Fibroblast of lung (primary cell): ENCODE measurements at regions not wholly inside any gene's neighbourhood (a gene's known extent, or its start where the extent isn't known, plus 50 kb on each side); places are given as distances from the start of the nearest gene placed in this dataset.

Source experiments
- DNase-seq, 2 donors: peaks; one replicate each; pipeline versions ENCODE4 v3.0.0 to v3.0.0-alpha.2; 2010; ENCODE audit warnings: low read depth in 2 of 2
- H2AFZ ChIP-seq: 2 replicates; pipeline ENCODE4 v1.5.1; 2012; ENCODE audit warnings: low read length, control low read depth, inconsistent platforms
- H3K27ac ChIP-seq: 2 replicates; pipeline ENCODE4 v1.5.1; 2011; ENCODE audit warnings: low read length, control low read depth; ENCODE audit not compliant: insufficient read depth
- H3K27me3 ChIP-seq: 2 replicates; pipeline ENCODE4 v1.5.1; 2011; ENCODE audit warnings: mild to moderate bottlenecking, low read length; ENCODE audit not compliant: control insufficient read depth, insufficient read depth
- H3K36me3 ChIP-seq: 2 replicates; pipeline ENCODE4 v1.5.1; 2011; ENCODE audit warnings: low read length; ENCODE audit not compliant: control insufficient read depth, insufficient read depth
- H3K4me1 ChIP-seq: 2 replicates; pipeline ENCODE4 v1.5.1; 2011; ENCODE audit warnings: low read length; ENCODE audit not compliant: control insufficient read depth, insufficient read depth; ENCODE audit errors: extremely low read depth
- H3K4me2 ChIP-seq: 2 replicates; pipeline ENCODE4 v1.5.1; 2011; ENCODE audit warnings: low read length, control low read depth; ENCODE audit not compliant: insufficient read depth; ENCODE audit errors: extremely low read depth
- H3K4me3 ChIP-seq, 4 experiments: fragments of 200-600 bp in 1 of 4; sonication (generic) in 1 of 4; replicated peaks in 1 of 4; 2 replicates each; pipeline ENCODE4 v1.5.1; 2011 to 2016; ENCODE audit warnings: low read length in 4 of 4, low read depth in 3 of 4, mild to moderate bottlenecking in 3 of 4, control low read depth in 2 of 4, inconsistent platforms in 1 of 4, mixed read lengths in 1 of 4; ENCODE audit not compliant: insufficient read depth in 1 of 4; ENCODE audit errors: control extremely low read depth in 1 of 4
- H3K79me2 ChIP-seq: 2 replicates; pipeline ENCODE4 v1.5.1; 2012; ENCODE audit warnings: mild to moderate bottlenecking, low read length, inconsistent platforms; ENCODE audit not compliant: control insufficient read depth, insufficient read depth
- H3K9ac ChIP-seq: 2 replicates; pipeline ENCODE4 v1.5.1; 2011; ENCODE audit warnings: mild to moderate bottlenecking, low read length, control low read depth; ENCODE audit not compliant: insufficient read depth
- H3K9me3 ChIP-seq: 2 replicates; pipeline ENCODE4 v1.5.1; 2012; ENCODE audit warnings: low read depth, low read length; ENCODE audit not compliant: control insufficient read depth, insufficient read depth
- H4K20me1 ChIP-seq: 2 replicates; pipeline ENCODE4 v1.5.1; 2011; ENCODE audit warnings: low read length; ENCODE audit not compliant: control insufficient read depth, insufficient read depth; ENCODE audit errors: extremely low read depth
- CTCF ChIP-seq, 2 donors: IDR thresholded peaks in 1 of 2; conservative IDR thresholded peaks in 1 of 2; 1 replicate in 1 of 2; 2 replicates in 1 of 2; pipeline ENCODE4 v1.5.1; 2011 to 2012; ENCODE audit warnings: low read length in 2 of 2, control low read depth in 1 of 2, inconsistent platforms in 1 of 2, low read depth in 1 of 2, mild to moderate bottlenecking in 1 of 2
- EZH2 ChIP-seq: IDR thresholded peaks from 2 replicates; pipeline ENCODE4 v1.5.1; 2012; ENCODE audit warnings: low read length, control low read depth, mild to moderate bottlenecking; ENCODE audit errors: missing control alignments

- Histone ChIP-seq H3K36me3 (no peaks in the 10 kb centered on the region), H3K9me3 (no peaks in the 10 kb centered on the region), H3K79me2 (no peaks in the 10 kb centered on the region), H3K4me3 (no peak overlapping the region), H3K4me1 (no peaks in the 10 kb centered on the region), H2AFZ (no peak overlapping the region), H3K27me3 (no peaks in the 10 kb centered on the region), H3K27ac (no peak overlapping the region), H4K20me1 (no peaks in the 10 kb centered on the region), H3K9ac (no peak overlapping the region), H3K4me2 (no peak overlapping the region)
- DNase-seq = no peak
- no peak for TF ChIP-seq CTCF (conservative IDR thresholded peaks at IDR 0.05 in 1 of 2, IDR thresholded peaks at IDR 0.05 in 1 of 2; ENCODE audit: low read depth in 1 of 2, low read length in 2 of 2)
- no peak for TF ChIP-seq EZH2
Measured at GRCh38 chrX:67917421-67918010, 373.7 kb downstream of the AR start.

DNA sequence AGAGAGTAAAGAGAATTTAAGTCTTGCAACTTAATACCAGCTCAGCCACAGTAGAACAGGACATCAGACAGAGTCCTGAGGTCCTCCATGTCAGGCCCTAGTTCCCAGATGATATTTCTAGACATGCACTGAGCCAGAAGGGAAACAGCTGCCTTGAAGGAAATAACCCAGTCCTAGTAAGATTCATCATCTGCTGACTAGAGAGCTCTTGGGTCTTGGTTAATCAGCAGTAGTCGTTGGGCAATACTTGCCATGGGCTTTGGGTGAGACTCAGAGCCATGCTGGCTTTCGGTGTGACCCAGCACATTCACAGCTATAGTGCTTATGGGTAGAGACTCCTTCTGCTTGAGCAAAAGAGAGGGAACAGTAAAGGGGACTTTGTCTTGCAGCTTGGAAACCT lies 379.1 kb downstream of the AR start:
- Histone ChIP-seq H3K27me3 (no peaks in the 10 kb centered on the region), H3K36me3 (no peaks in the 10 kb centered on the region), H3K27ac (no peak overlapping the region), H3K4me2 (no peak overlapping the region), H3K4me1 (no peaks in the 10 kb centered on the region), H2AFZ (no peak overlapping the region), H3K9ac (no peak overlapping the region), H3K4me3 (no peak overlapping the region), H3K9me3 (no peaks in the 10 kb centered on the region), H4K20me1 (no peaks in the 10 kb centered on the region), H3K79me2 (no peaks in the 10 kb centered on the region)
- no peak for TF ChIP-seq EZH2
- TF ChIP-seq CTCF (conservative IDR thresholded peaks at IDR 0.05 in 1 of 2, IDR thresholded peaks at IDR 0.05 in 1 of 2; ENCODE audit: low read depth in 1 of 2, low read length in 2 of 2) = no peak
- no peak for DNase-seq

- Histone ChIP-seq H3K27ac (no peak overlapping the region), H4K20me1 (no peaks in the 10 kb centered on the region), H3K36me3 (no peaks in the 10 kb centered on the region), H3K9me3 (no peaks in the 10 kb centered on the region), H3K4me2 (no peak overlapping the region), H2AFZ (no peak overlapping the region), H3K9ac (no peak overlapping the region), H3K79me2 (no peaks in the 10 kb centered on the region), H3K27me3 (no peaks in the 10 kb centered on the region), H3K4me3 (no peak overlapping the region), H3K4me1 (no peaks in the 10 kb centered on the region)
- DNase-seq = no peak
- TF ChIP-seq CTCF (conservative IDR thresholded peaks at IDR 0.05 in 1 of 2, IDR thresholded peaks at IDR 0.05 in 1 of 2; ENCODE audit: low read depth in 1 of 2, low read length in 2 of 2) = no peak
- no peak for TF ChIP-seq EZH2
Measured at GRCh38 chrX:67939270-67939669, 395.4 kb downstream of the AR start.
